Stimulated activated CD4-positive, alpha-beta T cell treated with anti-CD3 and anti-CD28 coated beads, Interleukin-12 subunit alpha, Interleukin-12 subunit beta, amount 100 ng/mL, for 24 hours (primary cell): ENCODE measurements at regions not wholly inside any gene's neighbourhood (a gene's known extent, or its start where the extent isn't known, plus 50 kb on each side); places are given as distances from the start of the nearest gene placed in this dataset.

Experiments used
- DNase-seq, 2 experiments: peaks; one replicate each; pipeline ENCODE4 v3.0.0-alpha.2; 2020; ENCODE audit warnings: low read depth in 2 of 2

DNA sequence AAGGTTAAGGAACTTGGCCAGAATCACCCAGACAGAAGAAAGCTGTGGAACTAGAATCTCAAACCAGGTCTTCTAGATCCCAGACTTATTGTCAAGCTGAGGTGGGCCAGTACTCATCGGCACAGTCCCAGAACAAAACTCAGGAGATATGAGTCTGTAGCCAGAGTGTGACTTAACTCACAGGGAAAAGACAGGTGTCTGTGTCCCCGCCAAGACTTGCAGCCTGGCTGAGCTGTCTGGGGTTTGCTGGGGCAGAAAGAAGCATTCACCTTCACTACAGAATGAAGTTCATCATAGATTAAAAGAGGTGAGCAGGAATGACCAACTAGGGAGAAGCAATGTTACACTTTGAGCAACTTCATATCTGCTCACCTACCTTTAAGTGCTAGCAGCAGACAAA is 257.2 kb downstream of the FOXO1 start:
- no peak for DNase-seq

DNA sequence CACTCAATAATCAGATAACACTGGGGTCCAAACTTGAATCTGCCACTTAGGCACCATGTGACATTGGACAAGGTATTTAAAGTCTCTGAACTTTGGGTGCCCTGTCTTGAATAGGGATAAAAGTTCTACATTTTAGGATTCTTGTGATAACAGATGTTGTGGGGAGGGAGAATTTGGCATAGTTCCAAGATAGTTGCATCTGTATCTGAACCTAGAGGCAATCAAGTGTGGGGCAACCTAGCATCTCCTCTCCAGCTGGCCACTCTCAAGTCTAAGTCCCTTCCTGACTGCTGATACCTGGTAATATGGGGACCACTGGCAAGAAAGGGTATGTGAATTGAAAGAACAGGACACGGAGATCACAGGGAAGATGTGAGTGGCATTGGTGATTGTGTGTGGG is 256.1 kb downstream of the FOXO1 start:
- DNase-seq, result no peak

DNA sequence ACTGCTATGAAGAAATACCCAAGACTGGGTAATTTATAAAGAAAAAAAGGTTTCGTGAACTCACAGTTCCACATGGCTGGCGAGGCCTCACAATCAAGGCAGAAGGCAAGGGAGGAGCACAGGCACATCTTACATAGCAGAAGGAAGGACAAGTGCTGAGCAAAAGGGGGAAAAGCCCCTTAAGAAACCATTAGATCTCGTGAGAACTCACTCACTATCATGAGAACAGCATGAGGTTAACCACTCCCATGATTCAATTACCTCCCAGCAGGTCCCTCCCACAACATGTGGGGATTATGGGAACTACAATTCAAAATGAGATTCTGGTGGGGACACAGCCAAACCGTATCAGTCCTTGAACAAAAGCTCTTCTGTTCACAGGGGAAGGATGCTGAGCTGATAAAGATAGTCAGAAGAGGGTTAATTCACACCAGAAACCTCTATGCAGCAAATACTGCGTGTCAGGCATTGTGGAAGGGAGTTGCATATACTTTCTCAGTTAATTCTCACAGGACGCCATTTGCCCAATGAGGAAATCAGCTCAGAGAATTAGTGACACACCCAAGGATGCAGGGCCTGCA is 246.2 kb downstream of the FOXO1 start:
- no peak for DNase-seq

DNA sequence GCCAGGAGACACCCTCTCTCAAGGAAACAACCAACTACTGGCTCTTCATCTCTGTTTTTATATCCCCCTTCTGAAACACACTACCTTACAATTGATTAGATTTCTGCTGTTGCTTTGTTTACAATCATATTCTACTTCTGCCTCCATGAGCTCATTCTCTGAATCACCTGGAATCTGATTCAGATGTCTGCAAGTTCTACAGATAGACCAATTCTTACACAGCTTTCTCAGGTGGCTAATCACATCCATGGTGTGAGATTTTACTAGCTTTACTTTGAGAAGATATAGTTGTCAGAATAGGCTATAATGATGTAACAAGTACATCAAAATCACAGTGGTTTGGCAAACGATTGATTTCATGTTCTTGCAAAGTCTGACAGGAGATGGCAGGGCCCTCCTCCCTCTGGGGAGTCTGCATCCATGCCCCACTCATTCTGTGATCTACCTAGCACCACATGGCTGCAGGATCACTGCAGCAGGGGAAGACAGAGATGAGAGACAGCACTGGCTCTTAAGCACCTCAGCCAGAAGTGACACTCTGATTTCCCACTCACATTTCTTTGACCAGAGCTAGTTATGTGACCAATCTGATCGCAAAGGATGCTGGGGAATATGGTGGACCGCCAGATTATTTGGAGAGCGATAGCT is 243.7 kb downstream of the FOXO1 start:
- no peak for DNase-seq

DNA sequence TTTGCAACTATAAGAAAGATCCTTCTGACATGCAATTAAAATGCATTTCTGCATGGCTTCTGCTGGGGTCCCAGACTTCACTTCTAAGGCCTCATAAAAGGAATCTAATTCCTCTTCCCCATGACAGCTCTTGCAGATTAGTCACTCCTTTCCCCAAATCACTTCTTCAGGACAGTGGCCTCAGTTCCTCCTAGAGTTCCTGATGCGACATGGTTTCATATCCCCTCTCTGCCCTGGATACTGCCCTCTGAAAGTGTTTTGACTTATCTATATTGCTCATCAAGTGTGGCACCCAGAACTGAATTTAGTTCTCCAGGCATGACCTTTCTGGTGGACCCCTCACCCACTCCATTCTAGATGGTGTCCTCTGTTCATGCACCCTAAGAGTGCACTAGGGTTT is 238.1 kb downstream of the FOXO1 start:
- no peak for DNase-seq

DNA sequence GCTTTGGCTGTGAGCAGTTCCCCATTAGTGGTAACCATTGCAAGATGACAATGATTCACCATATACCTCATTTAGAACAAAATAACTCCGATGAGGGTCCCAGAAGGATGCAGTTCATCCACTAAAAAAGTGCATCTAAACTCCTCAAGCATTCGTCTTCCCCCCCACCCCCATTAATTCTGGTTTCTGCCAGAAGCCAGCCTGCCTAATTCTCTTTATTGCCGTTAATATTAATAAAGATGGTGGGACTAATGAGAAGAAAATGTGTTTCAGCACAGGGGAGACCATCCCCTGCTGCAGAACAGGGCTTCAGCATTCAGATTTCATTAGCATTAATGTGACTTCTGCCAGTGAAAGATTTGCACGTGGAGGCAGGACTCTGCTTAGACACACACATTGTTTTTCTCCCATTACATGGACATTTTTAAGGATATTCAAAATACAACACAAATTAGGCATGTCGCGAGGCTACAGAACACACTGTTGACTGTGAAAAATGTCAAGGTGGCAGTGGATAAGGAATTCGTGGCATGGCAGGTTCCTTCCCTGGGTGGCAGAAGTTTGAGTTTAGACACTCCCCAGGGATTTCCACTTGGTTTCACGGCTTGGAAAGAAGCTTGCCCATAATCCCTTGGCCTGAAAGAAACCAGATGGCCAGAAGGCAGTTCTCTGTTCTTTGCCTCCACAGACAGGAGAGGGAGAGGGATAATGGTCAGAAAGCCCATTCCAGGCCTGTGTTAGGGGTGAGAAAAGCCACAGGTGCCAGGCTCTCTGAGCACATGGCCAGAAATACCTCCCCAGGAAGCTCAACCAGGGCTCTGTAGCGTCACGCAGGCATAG is 236.5 kb downstream of the FOXO1 start:
- no peak for DNase-seq

DNA sequence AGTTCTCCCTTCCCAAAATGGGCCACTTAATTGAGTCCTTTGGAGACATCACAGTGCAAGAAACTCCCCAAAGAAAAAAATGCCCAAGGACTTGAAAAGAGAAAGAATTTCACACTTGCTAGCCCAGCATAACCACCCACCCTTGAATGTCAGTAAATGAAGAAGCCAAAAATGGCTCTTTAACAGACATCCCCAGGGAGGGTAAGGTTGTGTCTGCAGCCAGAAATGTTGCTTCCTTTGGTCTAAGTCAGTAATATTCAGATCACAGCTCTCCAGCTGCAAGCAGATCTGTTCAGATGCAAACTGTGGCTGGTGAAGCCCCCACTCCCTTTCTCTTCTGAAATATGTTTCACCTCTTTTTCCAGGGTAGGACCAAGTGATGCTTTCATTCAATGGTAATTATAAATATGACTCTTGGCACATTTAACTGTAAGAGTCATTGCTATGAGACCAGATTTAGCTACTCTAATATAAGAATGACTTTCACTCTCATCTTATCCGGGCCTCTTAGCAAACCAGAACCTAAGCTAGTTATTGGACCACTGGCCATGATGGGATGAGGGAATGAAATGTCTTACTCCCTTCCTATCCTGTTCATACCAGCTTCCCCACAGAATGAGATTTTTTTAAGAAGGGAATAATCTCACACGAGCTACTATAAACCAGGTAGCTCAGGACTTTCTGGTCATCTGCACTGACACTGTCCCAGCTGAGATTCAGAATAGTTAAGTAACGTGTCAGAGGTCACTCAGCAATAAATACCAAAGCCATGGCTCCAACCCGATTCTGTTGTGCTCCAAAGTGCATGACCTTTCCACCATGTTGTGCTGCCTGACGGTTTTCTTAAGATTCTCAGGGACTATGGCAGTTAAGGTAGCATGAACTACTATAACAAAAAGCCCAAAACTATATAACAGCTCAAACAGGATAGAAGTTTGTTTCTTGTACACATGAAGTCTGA is 234.1 kb downstream of the FOXO1 start:
- DNase-seq, result no peak

DNA sequence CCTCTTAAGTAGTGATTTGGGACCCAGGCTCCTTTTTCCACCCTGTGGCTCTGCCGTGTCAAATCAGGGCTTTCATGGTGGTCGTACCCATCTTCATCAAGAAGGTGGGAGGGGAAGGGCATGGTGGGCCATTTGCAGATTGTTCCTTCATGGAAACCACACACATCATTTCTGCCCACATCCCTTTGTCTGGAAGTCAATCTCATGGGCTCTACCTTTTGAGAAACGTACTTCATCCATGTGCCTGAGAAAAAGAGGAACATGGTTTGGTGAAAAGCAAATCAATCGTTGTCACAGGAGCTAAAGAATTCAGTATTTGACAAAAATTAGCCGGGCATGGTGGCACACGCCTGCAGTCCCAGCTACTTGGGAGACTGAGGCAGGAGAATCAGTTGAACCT is 233.4 kb downstream of the FOXO1 start:
- DNase-seq, result no peak

DNA sequence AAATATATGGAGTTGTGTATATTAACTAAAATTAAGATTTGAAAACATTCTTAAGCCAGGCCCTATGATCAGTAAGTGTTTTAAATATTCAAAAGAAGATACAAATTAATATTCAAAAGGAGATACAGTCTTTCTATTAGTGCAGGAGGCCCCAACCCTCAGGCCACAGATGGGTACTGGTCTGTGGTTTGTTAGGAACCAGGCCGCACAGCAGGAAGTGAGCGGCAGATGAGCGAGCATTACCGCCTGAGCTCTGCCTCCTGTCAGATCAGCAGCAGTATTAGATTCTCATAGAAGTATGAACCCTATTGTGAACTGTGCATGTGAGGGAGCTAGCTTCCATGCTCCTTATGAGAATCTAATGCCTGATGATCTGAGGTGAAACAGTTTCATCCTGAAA is 232.9 kb downstream of the FOXO1 start:
- peak in 1 of 2 experiments; percentile 11 for DNase-seq

DNA sequence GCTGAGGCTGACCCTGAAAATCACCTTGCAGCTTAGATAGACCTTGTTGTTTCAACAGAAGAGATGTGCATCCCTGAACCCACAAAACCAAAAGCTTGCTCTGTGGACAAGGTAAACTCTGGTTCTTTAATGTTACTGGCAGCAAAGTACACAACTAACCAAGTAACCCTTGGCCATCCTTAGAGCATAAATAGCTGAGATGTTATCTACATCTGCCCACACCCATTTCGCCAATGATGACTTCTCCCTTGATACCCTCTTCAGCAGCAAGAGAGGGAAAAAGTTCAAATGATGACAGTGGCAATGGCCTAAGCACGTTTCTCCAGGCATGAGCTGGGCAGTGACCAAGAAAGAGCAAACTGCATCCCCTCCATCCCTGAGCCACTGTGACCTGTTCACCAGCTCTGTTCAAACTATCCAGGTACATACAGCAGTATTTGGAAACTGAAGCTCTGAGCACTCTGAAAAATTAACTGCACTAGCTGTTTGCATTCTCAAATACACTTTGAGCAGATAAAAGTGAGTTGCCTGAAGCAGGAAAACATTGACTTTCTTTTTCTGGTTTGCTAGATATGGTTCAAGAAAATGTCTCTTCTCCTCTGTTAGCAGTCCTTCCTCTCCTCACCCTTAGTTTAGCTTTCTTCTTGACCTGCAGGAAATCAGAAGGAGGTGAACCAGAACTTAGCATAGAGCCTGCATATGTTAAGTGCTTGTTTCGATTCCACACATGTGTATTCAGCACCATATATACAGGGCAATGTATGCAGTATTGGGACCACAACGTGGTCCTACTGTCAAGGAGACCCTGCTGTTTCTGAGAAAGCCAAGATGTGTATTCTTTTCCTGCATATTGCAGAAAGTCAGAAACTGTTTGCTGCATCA is 231.7 kb downstream of the FOXO1 start:
- DNase-seq, result no peak

DNA sequence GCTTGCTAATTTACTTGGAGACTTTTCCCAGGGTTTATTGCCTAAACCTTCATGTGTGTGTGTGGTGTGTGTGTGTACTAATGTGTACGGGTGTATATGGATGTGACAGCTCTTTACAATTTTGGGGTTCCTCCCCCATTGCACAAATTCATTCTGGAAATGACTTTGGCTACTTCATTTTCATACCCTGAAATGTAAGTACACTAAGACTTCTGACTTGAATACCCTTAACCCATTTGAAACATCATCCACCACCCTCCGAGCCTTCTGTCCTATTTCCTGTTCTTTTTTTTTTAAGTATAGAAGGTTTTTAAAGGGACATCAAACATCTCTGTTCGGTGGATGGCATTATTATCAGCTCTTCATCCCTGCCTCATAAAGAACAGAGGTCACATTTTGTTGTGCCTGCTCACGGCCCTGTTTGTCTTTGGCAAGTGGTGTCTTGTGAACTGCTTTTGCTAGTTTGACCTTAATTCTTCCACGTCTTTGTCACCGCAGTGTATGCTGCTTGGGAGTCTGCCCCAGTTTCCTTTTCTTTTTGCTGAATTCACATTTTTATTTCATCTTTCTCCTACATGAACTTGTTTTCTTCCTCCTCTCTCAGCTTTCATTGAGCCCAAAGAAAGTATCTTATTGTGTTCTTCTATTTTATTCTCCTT is 228.3 kb downstream of the FOXO1 start:
- DNase-seq, result no peak

DNA sequence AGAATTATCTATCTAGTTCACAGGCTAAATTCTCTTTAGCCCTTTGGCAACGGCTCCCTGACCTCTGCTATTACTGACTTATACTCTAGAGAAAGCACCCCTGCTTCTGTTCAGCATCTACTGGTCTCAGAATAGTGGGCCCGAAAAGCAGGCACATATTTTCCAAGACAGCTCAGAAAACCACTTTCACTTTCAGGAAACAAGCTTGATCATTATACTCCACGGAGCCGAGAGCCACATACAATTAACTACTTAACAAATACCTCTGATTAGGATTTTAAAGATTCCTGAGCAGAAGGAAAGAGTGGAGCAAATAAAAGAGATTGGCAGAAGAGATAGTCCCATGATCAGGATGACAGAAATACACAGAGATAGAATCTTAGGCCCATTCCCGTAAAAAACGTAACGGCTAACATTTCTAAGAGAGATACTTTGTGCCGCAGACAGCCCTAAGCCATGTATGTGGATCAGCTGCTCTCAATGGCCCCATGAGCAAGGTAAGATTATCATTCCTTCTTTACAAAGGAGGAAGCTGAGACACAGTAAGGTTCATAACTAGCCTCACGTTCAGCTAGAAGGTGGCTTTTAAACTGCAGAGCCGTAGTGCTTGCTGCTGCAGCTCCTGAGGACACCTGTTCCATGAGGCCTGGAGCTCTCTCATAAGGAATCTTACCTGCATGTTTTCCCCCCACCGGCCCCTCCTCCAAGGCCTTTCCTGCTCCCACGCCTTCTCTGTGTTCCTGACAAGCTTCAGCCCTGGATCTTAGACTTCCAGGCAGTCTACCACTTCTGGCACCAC is 227.2 kb downstream of the FOXO1 start:
- DNase-seq, result peak in 1 of 2 experiments; percentile 13

DNA sequence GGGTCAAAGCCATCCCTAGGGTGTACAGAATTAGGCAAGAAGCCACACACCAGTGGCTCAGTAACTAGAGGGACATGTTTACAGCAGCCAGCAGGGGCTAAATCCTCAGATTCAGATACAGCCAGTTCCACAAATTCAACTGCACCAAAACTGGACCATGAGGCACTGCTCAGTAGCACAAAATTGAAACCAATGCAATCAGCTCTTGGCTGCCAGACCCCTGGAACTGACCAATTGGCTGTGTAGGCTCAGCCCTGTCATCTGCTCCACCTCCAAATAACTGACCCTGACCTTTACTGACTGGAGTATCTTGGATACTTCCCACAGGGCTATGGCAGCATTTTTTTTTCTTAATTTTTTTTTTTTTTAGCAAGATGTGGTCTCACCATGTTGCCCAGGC is 226.5 kb downstream of the FOXO1 start:
- no peak for DNase-seq

DNA sequence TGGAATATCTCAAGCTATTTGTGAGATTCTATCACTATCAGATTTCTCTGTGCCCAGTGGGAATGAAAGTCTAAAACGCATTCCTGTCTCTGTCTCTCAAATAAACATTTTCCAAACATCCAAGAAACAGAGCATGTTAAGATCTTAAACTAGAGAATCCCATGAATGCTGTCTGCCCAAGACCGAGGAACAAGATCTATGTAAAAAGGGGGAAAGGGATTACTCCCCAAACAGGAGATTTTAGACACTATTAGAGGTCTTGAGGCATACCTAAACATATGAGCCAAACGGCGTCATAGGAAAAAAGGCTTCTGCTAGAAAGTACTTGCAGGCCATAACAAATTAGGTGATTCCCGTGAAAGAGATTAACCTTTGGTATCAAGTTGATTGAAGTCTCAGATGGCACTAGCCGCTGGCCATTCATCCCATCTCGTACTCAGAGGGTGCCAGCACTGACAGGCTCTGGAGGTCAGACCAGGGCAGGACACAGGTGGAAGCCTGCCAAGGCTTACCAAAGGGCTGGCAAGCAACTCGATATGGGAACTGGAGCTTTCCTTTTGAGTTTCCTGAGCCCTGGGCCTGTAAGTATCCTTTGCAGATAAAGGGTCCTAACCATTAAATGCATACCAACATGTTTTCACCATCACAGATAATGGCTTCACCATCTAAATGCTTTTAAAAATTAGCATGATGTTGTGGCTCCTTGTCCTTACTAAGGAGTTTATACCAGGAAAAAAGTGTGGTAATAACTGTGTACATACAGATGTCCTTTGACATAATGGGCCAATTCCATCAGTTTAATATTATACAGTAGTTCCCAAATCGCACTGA is 225.2 kb downstream of the FOXO1 start:
- no peak for DNase-seq

DNA sequence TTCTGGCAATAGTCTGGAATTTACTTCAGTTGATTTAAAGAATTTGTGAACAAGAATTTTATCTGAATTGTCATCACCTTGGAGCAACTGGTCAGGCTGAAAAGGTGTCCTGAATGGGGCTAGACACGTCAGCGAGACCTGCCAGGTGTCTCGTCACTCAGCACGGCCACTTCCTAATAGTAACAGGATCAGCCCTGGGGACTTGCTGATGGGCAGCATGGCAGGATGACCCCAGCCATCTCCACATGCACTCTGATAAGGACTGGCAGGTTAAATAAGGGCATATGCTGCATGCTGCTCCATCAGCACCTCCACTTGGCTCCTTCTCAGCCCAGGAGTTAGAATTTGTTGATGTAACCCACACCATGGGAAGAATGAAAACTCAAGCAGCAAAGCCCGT is 224.2 kb downstream of the FOXO1 start:
- no peak for DNase-seq

DNA sequence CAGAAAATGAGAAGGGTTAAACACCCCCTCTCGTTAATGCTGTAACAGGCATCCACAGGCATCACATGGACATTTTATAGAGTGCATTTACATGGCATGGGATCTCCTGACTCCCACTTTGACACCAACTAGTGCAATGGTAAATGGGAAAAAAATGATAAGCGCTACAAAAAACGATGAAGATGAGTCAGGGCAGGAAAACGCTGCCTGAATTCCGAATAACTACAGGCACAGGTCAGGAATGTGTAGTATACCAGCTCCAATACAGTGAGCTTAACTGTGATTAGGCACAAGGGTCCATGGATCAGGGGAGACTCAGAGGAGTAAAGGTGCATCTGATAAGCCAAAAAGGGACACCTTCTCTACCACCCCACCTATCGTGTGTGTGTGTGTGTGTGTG is 223.6 kb downstream of the FOXO1 start:
- no peak for DNase-seq

DNA sequence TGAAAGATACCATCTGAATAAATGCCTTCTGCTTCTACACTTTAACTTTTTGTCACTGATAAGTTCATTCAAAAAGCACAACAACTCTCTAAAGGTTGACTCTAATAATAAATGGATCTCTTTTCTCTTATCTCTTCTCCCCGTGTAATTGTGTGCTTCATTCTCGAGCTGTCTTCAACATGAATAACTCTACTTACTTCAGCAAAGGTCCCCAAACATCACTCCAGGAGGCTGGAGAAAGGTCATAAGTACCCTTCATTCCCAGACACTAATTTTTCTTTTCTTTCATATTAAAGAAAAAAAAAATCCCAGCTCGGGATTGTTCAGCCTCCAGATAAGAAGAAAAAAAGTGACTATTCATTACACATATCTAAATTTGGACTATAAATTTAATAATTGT is 222.2 kb downstream of the FOXO1 start:
- no peak for DNase-seq

DNA sequence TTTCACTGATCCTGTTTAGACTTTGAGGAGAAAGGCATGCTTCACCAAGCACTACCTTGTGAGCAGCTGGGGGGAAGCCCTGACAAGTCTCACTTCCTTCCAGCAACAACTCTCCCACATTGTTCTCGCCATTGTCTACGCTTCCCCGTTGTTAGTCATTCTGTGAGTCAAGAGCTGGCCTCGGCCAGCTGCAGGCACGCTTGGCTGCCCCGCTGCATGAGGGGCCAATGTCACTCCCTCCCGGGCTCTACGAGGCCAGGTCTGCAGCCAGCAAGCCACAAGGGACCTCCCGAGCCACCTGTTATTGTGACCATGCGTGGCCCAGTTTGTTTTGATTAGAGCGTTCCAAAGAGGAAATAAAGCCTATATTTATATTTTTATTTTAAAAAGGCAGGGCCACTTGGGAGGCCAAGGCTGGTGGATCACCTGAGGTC is 220.9 kb downstream of the FOXO1 start:
- DNase-seq, result no peak

DNA sequence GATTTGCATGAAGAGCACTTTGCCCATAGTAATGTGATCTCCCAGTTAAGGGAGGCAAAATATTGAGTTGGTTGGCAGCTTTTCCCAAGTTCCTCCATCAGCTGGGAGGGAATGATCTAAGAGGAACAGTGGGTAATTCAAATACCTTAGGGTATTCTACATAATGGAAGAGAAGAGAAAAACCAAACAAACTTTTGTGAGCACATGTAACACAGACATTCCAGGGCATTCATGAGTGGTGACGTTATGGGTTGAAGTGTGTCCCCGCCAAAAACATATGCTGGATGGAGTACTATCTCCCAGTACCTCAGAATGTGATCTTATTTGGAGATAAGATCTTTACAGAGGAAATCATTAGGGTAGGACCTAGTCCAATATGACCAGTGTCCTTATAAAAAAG is 220.1 kb downstream of the FOXO1 start:
- no peak for DNase-seq
